ENCODE measurements at regions not wholly inside any gene's neighbourhood (a gene's known extent, or its start where the extent isn't known, plus 50 kb on each side); places are given as distances from the start of the nearest gene placed in this dataset.

DNA sequence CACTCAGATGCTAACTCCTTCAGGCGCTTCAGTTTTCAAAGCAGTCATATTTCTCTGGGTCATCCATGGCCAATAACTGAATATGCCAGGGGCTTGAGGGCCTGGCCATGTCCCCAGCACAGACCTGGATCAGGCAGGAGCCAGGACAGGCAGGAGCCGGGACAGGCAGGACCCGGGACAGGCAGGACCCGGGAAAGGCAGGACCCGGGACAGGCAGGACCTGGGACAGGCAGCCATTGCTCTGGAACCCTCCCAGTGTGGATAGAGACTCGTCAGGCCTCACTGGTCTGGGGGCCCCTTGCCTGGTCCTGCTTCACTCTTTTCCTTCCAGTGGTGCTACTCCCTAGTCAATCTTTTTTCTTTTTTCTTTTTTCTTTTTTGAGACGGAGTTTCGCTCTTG lies 117.5 kb upstream of the TEX51 start:
- H3K4me1 ChIP-seq (ENCODE audit: low read length), result peaks cover 10% of the 10 kb centered on the region
- no peak for TF ChIP-seq EZH2phosphoT487 (IDR thresholded peaks at IDR 0.05; ENCODE audit: low read depth)
- TF ChIP-seq, protein P1, sequence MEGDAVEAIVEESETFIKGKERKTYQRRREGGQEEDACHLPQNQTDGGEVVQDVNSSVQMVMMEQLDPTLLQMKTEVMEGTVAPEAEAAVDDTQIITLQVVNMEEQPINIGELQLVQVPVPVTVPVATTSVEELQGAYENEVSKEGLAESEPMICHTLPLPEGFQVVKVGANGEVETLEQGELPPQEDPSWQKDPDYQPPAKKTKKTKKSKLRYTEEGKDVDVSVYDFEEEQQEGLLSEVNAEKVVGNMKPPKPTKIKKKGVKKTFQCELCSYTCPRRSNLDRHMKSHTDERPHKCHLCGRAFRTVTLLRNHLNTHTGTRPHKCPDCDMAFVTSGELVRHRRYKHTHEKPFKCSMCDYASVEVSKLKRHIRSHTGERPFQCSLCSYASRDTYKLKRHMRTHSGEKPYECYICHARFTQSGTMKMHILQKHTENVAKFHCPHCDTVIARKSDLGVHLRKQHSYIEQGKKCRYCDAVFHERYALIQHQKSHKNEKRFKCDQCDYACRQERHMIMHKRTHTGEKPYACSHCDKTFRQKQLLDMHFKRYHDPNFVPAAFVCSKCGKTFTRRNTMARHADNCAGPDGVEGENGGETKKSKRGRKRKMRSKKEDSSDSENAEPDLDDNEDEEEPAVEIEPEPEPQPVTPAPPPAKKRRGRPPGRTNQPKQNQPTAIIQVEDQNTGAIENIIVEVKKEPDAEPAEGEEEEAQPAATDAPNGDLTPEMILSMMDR (IDR thresholded peaks at IDR 0.05; ENCODE audit: low read depth, low read length), result no peak

DNA sequence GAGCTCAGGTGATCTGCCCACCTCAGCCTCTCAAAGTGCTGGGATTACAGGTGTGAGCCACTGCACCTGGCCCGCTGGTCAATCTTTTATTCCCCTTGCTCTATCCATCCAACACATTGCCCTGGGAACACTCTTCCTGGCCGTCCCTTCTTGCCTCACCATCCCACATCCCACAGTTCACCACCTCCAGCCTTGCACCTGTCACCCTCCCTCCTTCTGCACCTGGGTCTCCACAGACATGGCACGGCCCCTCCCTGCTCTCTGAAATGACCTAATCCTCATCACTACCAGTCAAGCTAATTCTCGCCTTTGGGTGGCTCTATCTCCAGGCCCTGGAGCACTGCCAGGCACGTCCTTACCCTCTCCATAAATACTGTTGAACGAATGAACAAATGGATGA lies 116.9 kb upstream of the TEX51 start:
- Histone ChIP-seq H2AFZ (ENCODE audit: low read depth, low read length) (no peak overlapping the region), H3K79me2 (ENCODE audit: low read length) (no peaks in the 10 kb centered on the region), H4K20me1 (ENCODE audit: insufficient read depth, low read length) (no peaks in the 10 kb centered on the region), H3K4me1 (ENCODE audit: low read length) (peaks cover 6% of the 10 kb centered on the region; the same call in 1 of the 2 replicates), H3K9me3 (ENCODE audit: insufficient read depth, low read length) (no peaks in the 10 kb centered on the region), H3K36me3 (replicated peaks; ENCODE audit: low read depth, low read length) (no peaks in the 10 kb centered on the region), H3K4me3 (ENCODE audit: low read length) (no peak overlapping the region), H3K27ac (ENCODE audit: low read length) (no peak overlapping the region), H3K27me3 (ENCODE audit: low read depth, low read length) (peaks cover 7% of the 10 kb centered on the region; the same call in 1 of the 2 replicates), H3K4me2 (ENCODE audit: low read length) (no peak overlapping the region), H3K9ac (ENCODE audit: low read length) (no peak overlapping the region)
- TF ChIP-seq EZH2phosphoT487 (IDR thresholded peaks at IDR 0.05; ENCODE audit: low read depth), result no peak
- TF ChIP-seq, protein P1 (IDR thresholded peaks at IDR 0.05; ENCODE audit: low read depth, low read length), result no peak

More for the DNA sequence above, 117.5 kb upstream of the TEX51 start:
- H3K4me3 ChIP-seq (ENCODE audit: low read length), result no peak overlapping the region
- H3K27ac ChIP-seq (ENCODE audit: low read length), result no peak overlapping the region
- H3K27me3 ChIP-seq (ENCODE audit: low read depth, low read length), result peaks cover 7% of the 10 kb centered on the region; the same call in 1 of the 2 replicates
- no peaks in the 10 kb centered on the region for H3K9me3 ChIP-seq (ENCODE audit: insufficient read depth, low read length)
- H4K20me1 ChIP-seq (ENCODE audit: insufficient read depth, low read length), result no peaks in the 10 kb centered on the region
- H2AFZ ChIP-seq (ENCODE audit: low read depth, low read length), result no peak overlapping the region
- no peak overlapping the region for H3K4me2 ChIP-seq (ENCODE audit: low read length)
- H3K36me3 ChIP-seq (replicated peaks; ENCODE audit: low read depth, low read length), result no peaks in the 10 kb centered on the region
- H3K79me2 ChIP-seq (ENCODE audit: low read length), result no peaks in the 10 kb centered on the region
- H3K9ac ChIP-seq (ENCODE audit: low read length), result no peak overlapping the region

DNA sequence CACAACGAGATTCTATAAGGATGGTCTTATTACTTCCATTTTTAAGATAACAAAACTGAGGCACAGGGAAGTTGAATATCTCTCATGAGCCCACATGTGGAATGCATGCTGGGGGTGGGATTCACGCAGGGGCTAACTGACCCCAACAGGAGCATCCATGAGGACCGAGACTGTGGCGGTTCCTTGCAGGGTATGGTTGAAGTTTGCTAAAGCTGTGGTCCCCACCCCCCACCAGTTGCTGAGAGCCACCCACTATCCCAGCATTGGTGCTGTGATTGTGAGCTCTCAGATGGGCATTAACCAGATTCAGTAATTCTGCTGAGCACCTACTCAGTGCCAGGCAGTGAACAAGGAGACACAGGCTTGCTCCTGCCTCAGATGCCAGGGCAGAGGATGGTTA lies 116.0 kb upstream of the TEX51 start:
- Histone ChIP-seq H3K27me3 (ENCODE audit: low read depth, low read length) (peaks cover 7% of the 10 kb centered on the region; the same call in 1 of the 2 replicates), H3K36me3 (replicated peaks; ENCODE audit: low read depth, low read length) (no peaks in the 10 kb centered on the region), H2AFZ (ENCODE audit: low read depth, low read length) (no peak overlapping the region), H3K4me3 (ENCODE audit: low read length) (no peak overlapping the region), H3K4me2 (ENCODE audit: low read length) (no peak overlapping the region), H4K20me1 (ENCODE audit: insufficient read depth, low read length) (no peaks in the 10 kb centered on the region), H3K79me2 (ENCODE audit: low read length) (no peaks in the 10 kb centered on the region), H3K9ac (ENCODE audit: low read length) (no peak overlapping the region), H3K9me3 (ENCODE audit: insufficient read depth, low read length) (no peaks in the 10 kb centered on the region), H3K4me1 (ENCODE audit: low read length) (peaks cover 1% of the 10 kb centered on the region; the same call in 1 of the 2 replicates), H3K27ac (ENCODE audit: low read length) (no peak overlapping the region)
- TF ChIP-seq, protein P1 (IDR thresholded peaks at IDR 0.05; ENCODE audit: low read depth, low read length), result no peak
- TF ChIP-seq EZH2phosphoT487 (IDR thresholded peaks at IDR 0.05; ENCODE audit: low read depth), result no peak

DNA sequence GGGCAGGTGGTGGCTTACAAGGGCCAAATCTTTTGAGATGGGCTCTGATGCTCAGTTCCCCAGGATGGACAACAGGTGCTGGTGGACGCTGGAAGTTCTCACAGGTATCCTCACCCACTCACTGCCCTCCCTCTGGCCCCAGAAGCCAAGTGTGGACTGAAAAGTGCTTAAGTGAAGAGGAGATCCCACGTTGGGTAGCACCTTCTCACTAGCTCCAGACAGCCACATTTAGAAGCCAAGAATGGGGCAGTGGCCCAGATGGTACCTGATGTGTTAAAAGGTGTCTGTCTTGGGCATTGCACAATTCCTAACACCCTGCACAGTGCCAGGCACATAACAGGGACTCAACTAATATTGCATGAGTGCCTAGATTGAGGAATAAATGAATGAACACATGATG lies 115.3 kb upstream of the TEX51 start:
- Histone ChIP-seq H2AFZ (ENCODE audit: low read depth, low read length) (no peak overlapping the region), H3K36me3 (replicated peaks; ENCODE audit: low read depth, low read length) (no peaks in the 10 kb centered on the region), H4K20me1 (ENCODE audit: insufficient read depth, low read length) (no peaks in the 10 kb centered on the region), H3K9ac (ENCODE audit: low read length) (no peak overlapping the region), H3K27me3 (ENCODE audit: low read depth, low read length) (peaks cover 7% of the 10 kb centered on the region; the same call in 1 of the 2 replicates), H3K4me2 (ENCODE audit: low read length) (no peak overlapping the region), H3K9me3 (ENCODE audit: insufficient read depth, low read length) (no peaks in the 10 kb centered on the region), H3K4me3 (ENCODE audit: low read length) (no peak overlapping the region), H3K4me1 (ENCODE audit: low read length) (no peaks in the 10 kb centered on the region), H3K79me2 (ENCODE audit: low read length) (no peaks in the 10 kb centered on the region), H3K27ac (ENCODE audit: low read length) (no peak overlapping the region)
- no peak for TF ChIP-seq EZH2phosphoT487 (IDR thresholded peaks at IDR 0.05; ENCODE audit: low read depth)
- TF ChIP-seq, protein P1 (IDR thresholded peaks at IDR 0.05; ENCODE audit: low read depth, low read length), result no peak
